HG03108 (cell line): ENCODE measurements at regions not wholly inside any gene's neighbourhood (a gene's known extent, or its start where the extent isn't known, plus 50 kb on each side); places are given as distances from the start of the nearest gene placed in this dataset.

Experiments used
- ATAC-seq: cut with Tn5 transposase; IDR thresholded peaks from one replicate; pipeline ENCODE4 v1.9.1; 2021; ENCODE audit warnings: moderate library complexity; ENCODE audit not compliant: unreplicated experiment

- no peak for ATAC-seq
Measured at GRCh38 chr10:3471927-3472286, 299.3 kb upstream of the PITRM1 start.

GRCh38 chr10:3471472-3471871 lies 298.9 kb upstream of the PITRM1 start:
- no peak for ATAC-seq

- no peak for ATAC-seq
Measured at GRCh38 chr10:3470191-3470590, 297.6 kb upstream of the PITRM1 start.

GRCh38 chr10:3469639-3470020 lies 297.0 kb upstream of the PITRM1 start:
- no peak for ATAC-seq

GRCh38 chr10:3468919-3469638 lies 296.5 kb upstream of the PITRM1 start:
- no peak for ATAC-seq

- ATAC-seq, result no peak
Measured at GRCh38 chr10:3467052-3467951, 294.7 kb upstream of the PITRM1 start.

GRCh38 chr10:3465406-3465891 lies 292.9 kb upstream of the PITRM1 start:
- ATAC-seq, result no peak

- ATAC-seq, result no peak
Measured at GRCh38 chr10:3464760-3465405, 292.3 kb upstream of the PITRM1 start.

- ATAC-seq, result no peak
Measured at GRCh38 chr10:3460420-3461128, 288.0 kb upstream of the PITRM1 start.

- no peak for ATAC-seq
Measured at GRCh38 chr10:3455385-3456334, 283.1 kb upstream of the PITRM1 start.

- ATAC-seq, result no peak
Measured at GRCh38 chr10:3452683-3453361, 280.2 kb upstream of the PITRM1 start.

GRCh38 chr10:3452173-3452626 lies 279.6 kb upstream of the PITRM1 start:
- no peak for ATAC-seq

GRCh38 chr10:3451516-3452172 lies 279.1 kb upstream of the PITRM1 start:
- no peak for ATAC-seq

GRCh38 chr10:3446221-3446620 lies 273.6 kb upstream of the PITRM1 start:
- no peak for ATAC-seq

- no peak for ATAC-seq
Measured at GRCh38 chr10:3445648-3446047, 273.1 kb upstream of the PITRM1 start.

- no peak for ATAC-seq
Measured at GRCh38 chr10:3442451-3442990, 269.9 kb upstream of the PITRM1 start.

- ATAC-seq, result no peak
Measured at GRCh38 chr10:3439183-3439582, 266.6 kb upstream of the PITRM1 start.

- no peak for ATAC-seq
Measured at GRCh38 chr10:3438606-3439005, 266.0 kb upstream of the PITRM1 start.
